Smooth muscle cell (in vitro differentiated cells): ENCODE measurements at regions not wholly inside any gene's neighbourhood (a gene's known extent, or its start where the extent isn't known, plus 50 kb on each side); places are given as distances from the start of the nearest gene placed in this dataset.

Source experiments
- DNase-seq: peaks from one replicate; lab custom pipeline; 2025; ENCODE audit not compliant: unreplicated experiment; lab: John Stamatoyannopoulos, UW
- H2AFZ ChIP-seq: fragments of 200-600 bp; sonication (generic); 2 replicates; pipeline ENCODE4 v1.6.0; 2016; ENCODE audit warnings: antibody characterized with exemption, low read depth, mild to moderate bottlenecking
- H3F3A ChIP-seq: fragments of 200-600 bp; sonication (generic); 2 replicates; pipeline ENCODE4 v1.6.0; 2017; ENCODE audit warnings: antibody characterized with exemption, low read depth
- H3K27ac ChIP-seq: fragments of 200-600 bp; sonication (generic); 2 replicates; pipeline ENCODE4 v1.5.1; 2016; ENCODE audit warnings: low read depth, mild to moderate bottlenecking
- H3K27me3 ChIP-seq: fragments of 200-600 bp; sonication (generic); 2 replicates; pipeline ENCODE4 v1.6.1; 2016; ENCODE audit warnings: low read depth, mild to moderate bottlenecking
- H3K36me3 ChIP-seq: fragments of 200-600 bp; sonication (generic); 2 replicates; pipeline ENCODE4 v1.5.1; 2016; ENCODE audit warnings: low read depth
- H3K4me1 ChIP-seq: fragments of 200-600 bp; sonication (generic); 2 replicates; pipeline ENCODE4 v1.5.1; 2016; ENCODE audit warnings: low read depth
- H3K4me2 ChIP-seq: fragments of 200-600 bp; sonication (generic); 2 replicates; pipeline ENCODE4 v1.6.0; 2016; ENCODE audit warnings: mild to moderate bottlenecking
- H3K4me3 ChIP-seq: fragments of 200-600 bp; sonication (generic); 2 replicates; pipeline ENCODE4 v1.5.1; 2016; ENCODE audit warnings: mild to moderate bottlenecking
- H3K79me2 ChIP-seq: fragments of 200-600 bp; sonication (generic); 2 replicates; pipeline ENCODE4 v1.6.0; 2016; ENCODE audit warnings: low read depth, mild to moderate bottlenecking
- H3K9ac ChIP-seq: fragments of 200-600 bp; sonication (generic); 2 replicates; pipeline ENCODE4 v1.6.0; 2016; ENCODE audit warnings: low read depth
- H3K9me3 ChIP-seq: fragments of 200-600 bp; sonication (generic); replicated peaks from 2 replicates; pipeline ENCODE4 v1.5.1; 2016; ENCODE audit warnings: low read depth
- H4K20me1 ChIP-seq: fragments of 200-600 bp; sonication (generic); 2 replicates; pipeline ENCODE4 v1.6.0; 2016; ENCODE audit warnings: low read depth
- WGBS: methylation state at CpG from one replicate; pipeline ENCODE4 v1.1.7; 2016; ENCODE audit warnings: low lambda C conversion rate; 5-methylcytosine and 5-hydroxymethylcytosine counted together
- TF ChIP-seq, protein P1 (sequence below): fragments of 200-600 bp; sonication (generic); IDR thresholded peaks from 2 replicates; pipeline ENCODE4 v1.5.1; 2017; ENCODE audit warnings: borderline replicate concordance, mild to moderate bottlenecking, antibody characterized with exemption; ENCODE audit not compliant: insufficient read depth, poor library complexity, severe bottlenecking

DNA sequence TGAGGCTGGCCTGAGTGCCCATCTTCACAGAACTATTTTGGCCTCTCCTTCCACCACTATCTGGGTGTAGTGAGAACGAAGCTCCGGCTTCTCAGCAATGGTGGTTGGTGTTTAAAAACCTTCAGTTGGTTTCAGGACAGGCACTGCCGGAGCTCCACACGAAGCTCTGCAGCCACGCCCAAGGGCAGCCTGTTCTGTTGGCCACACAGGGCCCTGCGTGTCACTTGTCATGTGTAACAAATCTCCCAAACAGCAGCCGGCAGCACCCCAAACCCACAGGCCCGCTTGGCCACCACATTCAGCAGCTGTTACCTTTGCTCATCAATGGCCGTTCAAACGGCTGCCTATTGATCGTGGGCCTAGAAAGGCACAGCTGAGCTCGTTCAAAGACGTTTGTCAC lies 97.5 kb downstream of the ERMARD start:
- peaks cover 24% of the 10 kb centered on the region for H3K27me3 ChIP-seq
- no peaks in the 10 kb centered on the region for H3K9me3 ChIP-seq
- no peaks in the 10 kb centered on the region for H3K79me2 ChIP-seq
- H2AFZ ChIP-seq: no peak overlapping the region
- no peak overlapping the region for H3K27ac ChIP-seq
- no peaks in the 10 kb centered on the region for H4K20me1 ChIP-seq
- no peak overlapping the region for H3K9ac ChIP-seq
- no peak overlapping the region for H3K4me2 ChIP-seq
- TF ChIP-seq, protein P1, sequence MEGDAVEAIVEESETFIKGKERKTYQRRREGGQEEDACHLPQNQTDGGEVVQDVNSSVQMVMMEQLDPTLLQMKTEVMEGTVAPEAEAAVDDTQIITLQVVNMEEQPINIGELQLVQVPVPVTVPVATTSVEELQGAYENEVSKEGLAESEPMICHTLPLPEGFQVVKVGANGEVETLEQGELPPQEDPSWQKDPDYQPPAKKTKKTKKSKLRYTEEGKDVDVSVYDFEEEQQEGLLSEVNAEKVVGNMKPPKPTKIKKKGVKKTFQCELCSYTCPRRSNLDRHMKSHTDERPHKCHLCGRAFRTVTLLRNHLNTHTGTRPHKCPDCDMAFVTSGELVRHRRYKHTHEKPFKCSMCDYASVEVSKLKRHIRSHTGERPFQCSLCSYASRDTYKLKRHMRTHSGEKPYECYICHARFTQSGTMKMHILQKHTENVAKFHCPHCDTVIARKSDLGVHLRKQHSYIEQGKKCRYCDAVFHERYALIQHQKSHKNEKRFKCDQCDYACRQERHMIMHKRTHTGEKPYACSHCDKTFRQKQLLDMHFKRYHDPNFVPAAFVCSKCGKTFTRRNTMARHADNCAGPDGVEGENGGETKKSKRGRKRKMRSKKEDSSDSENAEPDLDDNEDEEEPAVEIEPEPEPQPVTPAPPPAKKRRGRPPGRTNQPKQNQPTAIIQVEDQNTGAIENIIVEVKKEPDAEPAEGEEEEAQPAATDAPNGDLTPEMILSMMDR: no peak
- whole genome bisulfite sequencing: 99% methylated on average over 13 of the region's 13 CpGs
- no peak for DNase-seq
- no peak overlapping the region for H3K4me3 ChIP-seq
- no peaks in the 10 kb centered on the region for H3K4me1 ChIP-seq
- H3F3A ChIP-seq: no peaks in the 10 kb centered on the region
- no peaks in the 10 kb centered on the region for H3K36me3 ChIP-seq

GRCh38 chr6:169847901-169848311 lies 96.5 kb downstream of the ERMARD start:
- no peak for DNase-seq
- H3K36me3 ChIP-seq: no peaks in the 10 kb centered on the region
- H3K27me3 ChIP-seq: peaks cover 33% of the 10 kb centered on the region
- no peak overlapping the region for H3K4me3 ChIP-seq
- no peaks in the 10 kb centered on the region for H4K20me1 ChIP-seq
- no peak overlapping the region for H3K27ac ChIP-seq
- H3F3A ChIP-seq: no peaks in the 10 kb centered on the region
- H3K79me2 ChIP-seq: no peaks in the 10 kb centered on the region
- WGBS: 77% methylated on average over 8 of the region's 8 CpGs
- no peaks in the 10 kb centered on the region for H3K9me3 ChIP-seq
- H3K4me2 ChIP-seq: no peak overlapping the region
- H3K9ac ChIP-seq: no peak overlapping the region
- H3K4me1 ChIP-seq: no peaks in the 10 kb centered on the region
- no peak overlapping the region for H2AFZ ChIP-seq
- TF ChIP-seq, protein P1: no peak

DNA sequence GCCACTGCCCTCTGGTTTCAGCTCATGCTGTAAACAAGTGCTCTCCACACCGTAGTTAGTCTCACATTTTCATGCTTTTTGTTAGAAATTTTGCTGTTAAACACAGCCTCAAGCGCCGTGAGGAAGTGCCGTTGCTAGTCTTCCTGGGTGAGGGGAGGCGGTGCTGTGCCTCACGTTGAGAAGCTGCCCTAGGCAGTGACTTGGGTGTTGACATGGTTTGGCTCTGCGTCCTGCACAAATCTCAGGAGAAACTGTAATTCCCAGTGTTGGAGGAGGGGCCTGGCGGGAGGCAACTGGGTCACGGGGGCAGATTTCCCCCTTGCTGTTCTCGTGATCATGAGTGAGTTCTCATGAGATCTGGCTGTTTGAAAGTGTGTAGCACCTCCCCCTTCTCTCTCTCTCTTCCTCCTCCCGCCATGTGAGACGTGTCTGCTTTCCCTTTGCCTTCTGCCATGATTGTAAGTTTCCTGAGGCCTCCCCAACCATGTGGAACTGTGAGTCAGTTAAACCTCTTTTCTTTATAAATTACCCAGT lies 95.8 kb downstream of the ERMARD start:
- no peak for DNase-seq
- Histone ChIP-seq H3F3A (no peaks in the 10 kb centered on the region), H3K27ac (no peak overlapping the region), H3K9ac (no peak overlapping the region), H3K9me3 (no peaks in the 10 kb centered on the region), H3K79me2 (no peaks in the 10 kb centered on the region), H3K4me1 (no peaks in the 10 kb centered on the region), H4K20me1 (no peaks in the 10 kb centered on the region), H2AFZ (no peak overlapping the region), H3K36me3 (no peaks in the 10 kb centered on the region), H3K4me2 (no peak overlapping the region), H3K4me3 (no peak overlapping the region), H3K27me3 (peaks cover 39% of the 10 kb centered on the region)
- TF ChIP-seq, protein P1: no peak
- WGBS: 87% methylated on average over 12 of the region's 12 CpGs
